ENCODE measurements at regions not wholly inside any gene's neighbourhood (a gene's known extent, or its start where the extent isn't known, plus 50 kb on each side); places are given as distances from the start of the nearest gene placed in this dataset.

- H3K9ac ChIP-seq (ENCODE audit: low read depth in 1 of 2, low read length in 2 of 2): no peak overlapping the region
- H3K27ac ChIP-seq (ENCODE audit: low read depth in 1 of 2, low read length in 2 of 2): no peak overlapping the region
- H3K4me1 ChIP-seq (ENCODE audit: control insufficient read depth in 4 of 4, insufficient read depth in 4 of 4, low read length in 3 of 4): no peaks in the 10 kb centered on the region
- H3K27me3 ChIP-seq (ENCODE audit: control insufficient read depth in 4 of 4, insufficient read depth in 4 of 4, low read length in 3 of 4): no peaks in the 10 kb centered on the region
- no peak for DNase-seq (ENCODE audit: low spot score)
- TF ChIP-seq, protein P1, sequence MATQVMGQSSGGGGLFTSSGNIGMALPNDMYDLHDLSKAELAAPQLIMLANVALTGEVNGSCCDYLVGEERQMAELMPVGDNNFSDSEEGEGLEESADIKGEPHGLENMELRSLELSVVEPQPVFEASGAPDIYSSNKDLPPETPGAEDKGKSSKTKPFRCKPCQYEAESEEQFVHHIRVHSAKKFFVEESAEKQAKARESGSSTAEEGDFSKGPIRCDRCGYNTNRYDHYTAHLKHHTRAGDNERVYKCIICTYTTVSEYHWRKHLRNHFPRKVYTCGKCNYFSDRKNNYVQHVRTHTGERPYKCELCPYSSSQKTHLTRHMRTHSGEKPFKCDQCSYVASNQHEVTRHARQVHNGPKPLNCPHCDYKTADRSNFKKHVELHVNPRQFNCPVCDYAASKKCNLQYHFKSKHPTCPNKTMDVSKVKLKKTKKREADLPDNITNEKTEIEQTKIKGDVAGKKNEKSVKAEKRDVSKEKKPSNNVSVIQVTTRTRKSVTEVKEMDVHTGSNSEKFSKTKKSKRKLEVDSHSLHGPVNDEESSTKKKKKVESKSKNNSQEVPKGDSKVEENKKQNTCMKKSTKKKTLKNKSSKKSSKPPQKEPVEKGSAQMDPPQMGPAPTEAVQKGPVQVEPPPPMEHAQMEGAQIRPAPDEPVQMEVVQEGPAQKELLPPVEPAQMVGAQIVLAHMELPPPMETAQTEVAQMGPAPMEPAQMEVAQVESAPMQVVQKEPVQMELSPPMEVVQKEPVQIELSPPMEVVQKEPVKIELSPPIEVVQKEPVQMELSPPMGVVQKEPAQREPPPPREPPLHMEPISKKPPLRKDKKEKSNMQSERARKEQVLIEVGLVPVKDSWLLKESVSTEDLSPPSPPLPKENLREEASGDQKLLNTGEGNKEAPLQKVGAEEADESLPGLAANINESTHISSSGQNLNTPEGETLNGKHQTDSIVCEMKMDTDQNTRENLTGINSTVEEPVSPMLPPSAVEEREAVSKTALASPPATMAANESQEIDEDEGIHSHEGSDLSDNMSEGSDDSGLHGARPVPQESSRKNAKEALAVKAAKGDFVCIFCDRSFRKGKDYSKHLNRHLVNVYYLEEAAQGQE (IDR thresholded peaks at IDR 0.05): no peak
- no peak for TF ChIP-seq TAF1 (conservative IDR thresholded peaks at IDR 0.05)
- no peak for TF ChIP-seq FOXA1 (IDR thresholded peaks at IDR 0.05)
- no peak for TF ChIP-seq GABPA (IDR thresholded peaks at IDR 0.05 in 1 of 2, conservative IDR thresholded peaks at IDR 0.05 in 1 of 2)
- TF ChIP-seq NR2F2 (IDR thresholded peaks at IDR 0.05): no peak
- TF ChIP-seq, protein P2, sequence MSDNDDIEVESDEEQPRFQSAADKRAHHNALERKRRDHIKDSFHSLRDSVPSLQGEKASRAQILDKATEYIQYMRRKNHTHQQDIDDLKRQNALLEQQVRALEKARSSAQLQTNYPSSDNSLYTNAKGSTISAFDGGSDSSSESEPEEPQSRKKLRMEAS (IDR thresholded peaks at IDR 0.05): no peak
- TF ChIP-seq FOXA2 (IDR thresholded peaks at IDR 0.05): no peak
- TF ChIP-seq, protein P3, sequence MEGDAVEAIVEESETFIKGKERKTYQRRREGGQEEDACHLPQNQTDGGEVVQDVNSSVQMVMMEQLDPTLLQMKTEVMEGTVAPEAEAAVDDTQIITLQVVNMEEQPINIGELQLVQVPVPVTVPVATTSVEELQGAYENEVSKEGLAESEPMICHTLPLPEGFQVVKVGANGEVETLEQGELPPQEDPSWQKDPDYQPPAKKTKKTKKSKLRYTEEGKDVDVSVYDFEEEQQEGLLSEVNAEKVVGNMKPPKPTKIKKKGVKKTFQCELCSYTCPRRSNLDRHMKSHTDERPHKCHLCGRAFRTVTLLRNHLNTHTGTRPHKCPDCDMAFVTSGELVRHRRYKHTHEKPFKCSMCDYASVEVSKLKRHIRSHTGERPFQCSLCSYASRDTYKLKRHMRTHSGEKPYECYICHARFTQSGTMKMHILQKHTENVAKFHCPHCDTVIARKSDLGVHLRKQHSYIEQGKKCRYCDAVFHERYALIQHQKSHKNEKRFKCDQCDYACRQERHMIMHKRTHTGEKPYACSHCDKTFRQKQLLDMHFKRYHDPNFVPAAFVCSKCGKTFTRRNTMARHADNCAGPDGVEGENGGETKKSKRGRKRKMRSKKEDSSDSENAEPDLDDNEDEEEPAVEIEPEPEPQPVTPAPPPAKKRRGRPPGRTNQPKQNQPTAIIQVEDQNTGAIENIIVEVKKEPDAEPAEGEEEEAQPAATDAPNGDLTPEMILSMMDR (IDR thresholded peaks at IDR 0.05; ENCODE audit: low read depth, low read length, missing input control): no peak
- no peak for TF ChIP-seq HNF4A (conservative IDR thresholded peaks at IDR 0.05)
- TF ChIP-seq YY1 (IDR thresholded peaks at IDR 0.05): no peak
- TF ChIP-seq, protein P4, sequence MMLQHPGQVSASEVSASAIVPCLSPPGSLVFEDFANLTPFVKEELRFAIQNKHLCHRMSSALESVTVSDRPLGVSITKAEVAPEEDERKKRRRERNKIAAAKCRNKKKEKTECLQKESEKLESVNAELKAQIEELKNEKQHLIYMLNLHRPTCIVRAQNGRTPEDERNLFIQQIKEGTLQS (IDR thresholded peaks at IDR 0.05): no peak
- no peak for TF ChIP-seq SP1 (IDR thresholded peaks at IDR 0.05)
- no peak for TF ChIP-seq RAD21 (IDR thresholded peaks at IDR 0.05)
- no peak for TF ChIP-seq ZBTB33 (IDR thresholded peaks at IDR 0.05)
- TF ChIP-seq RXRA (IDR thresholded peaks at IDR 0.05): no peak
- no peak for TF ChIP-seq JUND (IDR thresholded peaks at IDR 0.05)
- no peak for TF ChIP-seq EGR1 (IDR thresholded peaks at IDR 0.05; ENCODE audit: low read depth in 2 of 2)
- TF ChIP-seq HNF4G (IDR thresholded peaks at IDR 0.05): no peak
- 92% methylated on average over 1 of the region's 1 CpG for WGBS
- no peak overlapping the region for H3K4me3 ChIP-seq (ENCODE audit: low read depth in 1 of 3, low read length in 3 of 3)
- peaks cover 0 to 2% (median 0%) of the 10 kb centered on the region in 4 donors for H3K36me3 ChIP-seq (ENCODE audit: control insufficient read depth in 4 of 4, insufficient read depth in 3 of 4, low read depth in 1 of 4, low read length in 3 of 4)
- H3K9me3 ChIP-seq (ENCODE audit: control insufficient read depth in 4 of 4, low read length in 3 of 4): peaks cover 0 to 19% (median 4%) of the 10 kb centered on the region in 4 donors
These were observed 124.1 kb upstream of the SPIN4 start for GRCh38 chrX:63475200-63475599.

Measured in liver (tissue), 8 donors.